Activated CD4-positive, alpha-beta T cell treated with anti-CD3 and anti-CD28 coated beads, Interleukin-2, amount 50 U/mL, for 48 hours (primary cell): ENCODE measurements at regions not wholly inside any gene's neighbourhood (a gene's known extent, or its start where the extent isn't known, plus 50 kb on each side); places are given as distances from the start of the nearest gene placed in this dataset.
"Not testable (repeated sequence)": the region's sequence is repeated elsewhere in the genome, so short reads cannot be mapped to it uniquely, and the experiment has no call there.

ENCODE experiments used
- DNase-seq, 2 experiments: peaks; one replicate each; pipeline ENCODE4 v3.0.0-alpha.2; 2020

DNA sequence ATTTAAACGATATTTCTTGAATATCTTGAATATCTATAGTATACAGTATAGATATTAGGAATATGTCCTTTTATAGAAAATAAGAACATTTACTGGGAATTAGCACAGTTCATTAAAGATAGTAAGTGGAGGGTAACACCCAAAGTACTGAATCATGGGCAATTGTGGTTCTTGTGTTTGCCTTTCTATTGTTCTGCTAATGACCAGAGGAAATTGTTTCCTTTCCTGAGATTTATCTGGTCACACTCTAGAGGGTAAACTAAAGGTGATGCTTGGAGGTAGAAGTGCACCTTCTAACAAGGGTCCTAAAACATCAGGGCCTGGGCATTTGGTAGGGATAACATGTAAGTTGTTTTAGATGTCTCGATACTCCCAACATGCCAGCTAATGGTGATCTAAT lies 241.3 kb upstream of the SFRP2 start:
- DNase-seq = no peak

- no peak for DNase-seq
Measured at GRCh38 chr4:154029171-154029570, 240.3 kb upstream of the SFRP2 start.

DNA sequence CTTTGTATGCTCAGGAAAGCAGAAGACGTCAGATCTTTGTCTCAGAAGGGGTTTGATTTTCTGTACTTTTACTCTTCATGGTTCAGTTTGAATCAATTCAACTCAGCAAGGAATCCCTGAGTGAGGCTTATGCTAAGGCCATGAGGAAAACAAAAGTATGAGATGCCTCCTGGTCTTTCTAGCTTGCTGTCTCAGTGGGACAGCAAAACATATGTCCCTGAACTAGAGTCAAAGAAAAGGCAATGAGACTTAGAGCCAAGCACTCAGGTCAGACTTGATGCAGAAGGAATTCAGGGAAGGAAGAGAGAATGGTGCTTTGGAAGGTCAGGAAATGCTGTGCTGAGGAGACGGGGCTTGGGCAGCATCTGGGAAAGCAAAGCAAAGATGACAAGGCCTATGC lies 236.2 kb upstream of the SFRP2 start:
- DNase-seq = no peak

DNA sequence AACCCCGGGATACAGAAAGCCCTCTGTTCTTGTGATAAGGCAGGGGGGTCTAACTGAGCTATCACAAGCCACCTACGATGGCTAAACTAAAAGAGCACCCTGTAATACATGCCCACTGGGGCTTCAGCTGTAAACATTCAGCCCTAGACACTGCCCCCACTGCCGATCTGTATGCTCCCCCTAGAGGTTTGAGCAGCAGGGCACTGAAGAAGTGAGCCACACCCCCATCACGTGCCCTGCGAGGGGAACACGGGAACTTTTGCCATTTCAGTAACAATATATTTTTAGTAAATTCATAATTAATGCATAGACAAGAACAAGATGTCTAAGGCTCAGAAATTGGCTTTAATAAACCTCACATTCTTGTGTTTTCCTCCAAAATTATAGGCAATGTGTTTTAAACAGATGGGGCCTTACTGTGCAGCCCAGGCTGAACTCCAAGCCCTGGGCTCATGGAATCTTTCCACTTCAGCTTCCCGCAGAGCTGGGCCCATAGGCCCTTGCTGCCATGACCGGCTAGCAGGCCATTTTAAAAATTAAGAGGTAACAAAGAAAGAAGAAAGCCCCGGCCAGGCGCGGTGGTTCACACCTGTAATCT lies 235.3 kb upstream of the SFRP2 start:
- DNase-seq = peak in 1 of 2 experiments; percentile 13

- not testable (repeated sequence) for DNase-seq
Measured at GRCh38 chr4:154023671-154024070, 234.8 kb upstream of the SFRP2 start.

GRCh38 chr4:154019811-154020210 lies 230.9 kb upstream of the SFRP2 start:
- DNase-seq = no peak

DNA sequence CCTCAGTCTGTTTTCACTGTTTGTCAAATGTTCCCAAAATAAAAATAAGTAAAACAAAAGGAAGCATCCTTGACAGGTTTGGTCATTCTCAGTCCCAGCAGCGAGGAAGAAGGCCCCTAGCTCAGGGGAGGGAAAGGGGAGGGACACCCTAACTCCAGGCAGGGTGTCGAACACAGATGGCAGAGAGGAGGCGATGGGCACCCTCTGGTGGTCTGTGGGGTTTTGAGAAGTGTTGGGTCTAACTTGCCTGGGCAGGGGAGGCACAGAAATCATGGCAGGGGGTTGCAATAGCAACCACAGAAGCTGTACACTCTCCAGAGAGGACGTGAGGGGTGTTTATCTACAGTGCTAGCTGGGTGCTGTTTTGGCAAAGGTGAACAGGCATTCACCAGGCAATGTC lies 229.8 kb upstream of the SFRP2 start:
- peak; percentile 26 to 43 for DNase-seq

DNA sequence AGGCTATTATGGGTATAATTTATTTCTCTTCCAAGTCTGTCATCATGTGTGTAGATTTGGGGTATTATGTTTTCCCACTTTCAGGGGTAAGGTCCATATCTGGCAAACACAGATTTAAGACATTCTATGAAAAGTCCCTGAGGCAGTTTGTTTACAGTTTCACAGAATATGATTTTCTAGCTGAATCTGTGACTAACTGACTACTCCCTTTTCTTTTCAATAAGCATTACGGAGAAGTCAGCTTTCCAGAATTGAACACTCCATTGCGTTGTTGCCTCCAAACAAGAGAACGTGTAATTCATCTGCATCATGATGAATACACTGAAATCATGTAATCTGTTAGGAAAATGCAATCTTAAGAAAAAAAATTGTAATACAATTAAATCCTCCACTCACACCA lies 226.7 kb upstream of the SFRP2 start:
- DNase-seq = no peak

GRCh38 chr4:154014407-154015321 lies 225.8 kb upstream of the SFRP2 start:
- DNase-seq = no peak

- DNase-seq = no peak
Measured at GRCh38 chr4:154013576-154013975, 224.7 kb upstream of the SFRP2 start.

DNA sequence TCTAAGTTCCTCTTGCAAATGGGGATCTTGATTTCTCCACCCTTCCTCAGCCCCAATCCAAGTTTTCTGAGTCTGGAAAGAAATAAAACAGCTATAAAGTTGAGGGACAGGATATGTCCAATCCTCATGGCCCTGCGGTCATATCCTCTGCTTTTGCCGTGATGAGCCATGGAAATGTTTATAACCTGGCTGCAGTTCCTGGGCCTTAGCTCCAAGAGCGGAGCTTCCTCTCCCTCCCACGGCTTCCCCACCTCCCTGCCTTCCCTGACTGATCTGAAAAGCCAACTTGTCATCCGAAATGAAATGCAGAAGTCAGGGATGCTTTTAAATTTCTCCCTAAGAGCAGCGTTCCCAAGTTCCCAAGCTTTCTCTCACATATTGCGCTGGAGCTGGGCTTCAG lies 221.5 kb upstream of the SFRP2 start:
- DNase-seq = no peak

DNA sequence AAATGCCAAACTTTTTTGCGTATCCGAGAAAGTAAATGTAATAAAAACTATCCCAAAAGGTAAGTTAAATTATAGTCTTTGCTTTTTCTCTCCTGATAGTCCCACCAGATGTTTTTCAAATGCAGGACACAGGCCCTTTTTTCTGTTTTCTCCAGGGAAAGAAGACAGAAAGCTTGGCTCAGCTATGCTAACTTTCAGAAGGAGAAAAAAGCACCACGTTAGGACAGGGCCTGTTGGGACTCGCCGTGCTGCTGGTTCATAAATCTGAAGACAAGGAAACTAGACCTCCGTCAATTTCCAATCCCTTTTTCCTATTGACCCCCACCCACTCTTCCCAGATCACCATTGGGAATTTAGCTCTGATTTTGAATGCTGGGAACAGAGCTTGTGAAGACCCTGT lies 220.9 kb upstream of the SFRP2 start:
- no peak for DNase-seq

GRCh38 chr4:154009191-154009590 lies 220.3 kb upstream of the SFRP2 start:
- no peak for DNase-seq

- no peak for DNase-seq
Measured at GRCh38 chr4:154005171-154005520, 216.3 kb upstream of the SFRP2 start.

DNA sequence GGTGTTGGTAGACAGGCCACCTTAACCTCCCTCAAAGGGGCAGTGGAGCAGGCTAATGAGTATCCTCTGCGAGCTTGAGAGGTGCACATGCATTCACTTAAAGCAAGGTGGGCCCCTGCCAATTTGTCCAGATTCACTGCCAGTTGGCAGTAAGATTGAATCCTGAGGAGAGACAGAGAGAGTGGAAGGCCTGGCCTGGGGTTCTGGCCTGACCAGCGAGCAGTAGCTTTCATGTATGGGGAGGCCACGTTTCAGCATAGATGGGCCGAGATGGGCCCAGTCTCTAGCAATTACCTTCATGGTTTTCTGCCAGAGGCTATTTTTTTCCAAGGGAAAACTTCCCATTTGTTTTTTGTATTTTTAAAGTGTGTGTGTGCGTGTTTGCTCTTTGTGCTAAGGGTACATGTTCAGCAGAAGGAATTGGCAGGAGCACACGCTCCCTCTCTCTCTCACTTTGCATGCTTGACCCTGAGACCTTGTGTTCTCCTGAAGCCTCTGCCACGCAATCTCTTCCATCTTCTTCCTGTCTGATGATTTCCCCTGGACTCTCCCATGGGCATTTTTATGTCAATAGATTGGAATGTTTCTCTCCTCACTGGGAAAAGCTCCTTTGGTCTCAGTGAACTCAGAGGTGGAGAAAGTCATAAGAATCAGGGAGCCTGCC lies 215.8 kb upstream of the SFRP2 start:
- DNase-seq = no peak

GRCh38 chr4:154004016-154004415 lies 215.1 kb upstream of the SFRP2 start:
- no peak for DNase-seq

DNA sequence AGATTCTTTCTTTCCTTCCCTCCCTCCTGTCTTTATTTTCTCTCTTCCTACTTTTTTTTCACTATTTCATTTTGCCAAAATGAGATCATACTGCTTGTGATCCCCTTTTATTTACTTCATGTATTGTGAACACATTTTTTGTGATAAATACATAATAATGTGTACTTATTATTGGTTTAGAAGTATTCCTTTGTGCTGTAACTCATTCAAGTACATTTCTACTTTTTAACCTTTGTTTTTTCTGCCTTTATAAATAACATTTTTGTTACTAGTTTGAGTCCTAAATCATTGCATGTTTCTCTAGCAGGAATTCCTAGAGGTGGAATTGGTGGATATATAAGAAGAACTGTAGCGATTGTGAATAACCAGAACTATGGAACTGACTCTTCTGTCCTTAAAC lies 214.5 kb upstream of the SFRP2 start:
- DNase-seq = no peak

DNA sequence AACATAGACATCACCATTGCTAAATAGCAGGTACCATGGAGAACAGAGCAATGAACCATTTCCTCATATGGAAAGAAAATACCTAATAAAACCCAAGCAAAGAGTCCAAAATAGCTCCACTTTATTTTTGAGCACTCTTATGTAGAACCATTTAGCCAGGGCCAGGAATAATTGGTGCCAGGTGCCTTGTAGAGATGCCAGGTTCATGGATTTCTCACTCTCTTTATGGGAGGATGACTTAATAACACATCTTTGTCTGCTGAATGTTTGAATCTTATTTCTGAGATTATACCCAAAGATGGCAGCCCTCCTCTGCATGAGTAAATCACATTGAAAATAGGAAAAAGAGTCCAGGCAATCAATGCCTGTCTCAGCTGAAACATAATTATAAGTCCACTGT lies 212.3 kb upstream of the SFRP2 start:
- DNase-seq = no peak

GRCh38 chr4:153997516-153997915 lies 208.6 kb upstream of the SFRP2 start:
- no peak for DNase-seq

- no peak for DNase-seq
Measured at GRCh38 chr4:153989505-153989904, 200.6 kb upstream of the SFRP2 start.

DNA sequence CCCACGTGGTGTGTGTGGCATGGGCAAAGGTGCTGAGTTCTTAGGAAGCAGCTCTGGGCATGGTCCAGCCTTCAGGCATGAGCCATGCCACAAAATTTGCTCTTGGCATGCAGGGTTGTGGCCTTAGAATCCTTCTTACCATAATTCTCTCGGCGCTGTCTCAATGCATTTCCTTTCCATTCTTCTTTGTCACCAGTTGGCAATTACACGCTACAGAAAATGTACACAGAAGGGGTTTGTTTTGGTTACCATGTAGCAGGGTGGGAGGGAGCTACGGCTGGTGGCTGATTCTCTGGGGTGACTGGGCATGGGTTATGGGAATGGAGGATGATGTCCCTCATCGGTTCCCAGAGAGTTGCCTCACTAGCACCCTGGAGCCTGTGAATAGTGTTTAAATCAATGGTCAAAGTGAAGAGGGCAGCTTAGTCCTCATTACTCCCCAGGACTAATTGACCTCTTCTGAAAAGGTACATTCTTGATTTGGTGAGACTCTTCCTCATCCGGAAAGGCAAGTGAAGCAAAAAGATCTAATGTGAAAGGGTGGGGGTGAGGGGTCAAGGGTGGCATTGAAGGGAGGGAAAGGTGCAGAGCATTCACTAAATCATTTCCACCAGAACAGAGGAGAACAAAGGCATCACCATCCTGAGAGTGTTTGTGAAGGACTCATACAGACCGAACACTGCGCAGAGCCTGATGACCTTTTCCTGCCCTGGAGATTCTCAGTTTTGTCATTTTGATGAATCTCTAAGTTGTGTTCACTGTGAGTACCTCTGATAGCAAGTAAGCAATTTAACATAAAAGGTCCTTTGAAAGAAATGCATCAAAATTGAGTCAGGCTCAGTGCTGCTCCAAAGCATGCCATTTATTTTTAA lies 199.8 kb upstream of the SFRP2 start:
- DNase-seq = no peak

GRCh38 chr4:153987291-153987690 lies 198.4 kb upstream of the SFRP2 start:
- DNase-seq = no peak

DNA sequence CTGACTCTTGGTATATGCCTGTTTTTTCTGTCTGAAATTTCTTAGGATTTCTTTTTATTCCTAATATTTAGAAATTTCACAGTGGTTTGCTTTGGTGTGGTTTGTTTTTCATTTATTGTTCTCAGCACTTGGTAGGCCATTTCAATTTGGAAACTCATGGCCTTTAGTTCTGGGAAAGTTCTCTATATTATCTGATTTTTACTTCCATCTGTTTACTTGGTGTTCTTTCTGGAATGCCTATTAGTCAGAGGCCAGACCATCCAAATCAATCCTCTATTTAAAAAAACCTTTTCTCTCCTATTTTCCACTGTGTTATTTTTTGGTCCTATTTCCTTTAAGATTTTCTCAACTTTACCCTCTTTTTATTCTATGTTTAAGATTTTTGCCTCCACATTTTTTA lies 188.1 kb upstream of the SFRP2 start:
- DNase-seq = no peak
